Mesodermal cell (in vitro differentiated cells): ENCODE measurements at regions not wholly inside any gene's neighbourhood (a gene's known extent, or its start where the extent isn't known, plus 50 kb on each side); places are given as distances from the start of the nearest gene placed in this dataset.
"Not testable (repeated sequence)": the region's sequence is repeated elsewhere in the genome, so short reads cannot be mapped to it uniquely, and the experiment has no call there.

Experiments used
- H3K27ac ChIP-seq: 2 replicates; pipeline ENCODE4 v1.7.0; 2013; ENCODE audit warnings: mild to moderate bottlenecking, low read depth, low read length, moderate library complexity; ENCODE audit not compliant: severe bottlenecking
- H3K36me3 ChIP-seq: 2 replicates; pipeline ENCODE4 v1.7.1; 2013; ENCODE audit warnings: mild to moderate bottlenecking, low read length, moderate library complexity; ENCODE audit not compliant: control insufficient read depth, insufficient read depth
- H3K4me1 ChIP-seq: one replicate; pipeline ENCODE4 v1.7.1; 2013; ENCODE audit warnings: mild to moderate bottlenecking, low read length; ENCODE audit not compliant: insufficient read depth, control insufficient read depth, poor library complexity, severe bottlenecking
- H3K4me3 ChIP-seq: 2 replicates; pipeline ENCODE4 v1.7.0; 2013; ENCODE audit warnings: low read length, control low read depth, mild to moderate bottlenecking; ENCODE audit not compliant: insufficient read depth, poor library complexity, severe bottlenecking; ENCODE audit errors: extremely low read depth
- H3K9me3 ChIP-seq: 2 replicates; pipeline ENCODE4 v1.7.1; 2013; ENCODE audit warnings: mild to moderate bottlenecking, low read length, moderate library complexity; ENCODE audit not compliant: control insufficient read depth
- WGBS, 2 experiments: methylation state at CpG; one replicate each; pipeline ENCODE4 v1.1.5; 2013; ENCODE audit warnings: missing lambda C conversion rate in 2 of 2; ENCODE audit not compliant: insufficient coverage in 2 of 2; 5-methylcytosine and 5-hydroxymethylcytosine counted together

DNA sequence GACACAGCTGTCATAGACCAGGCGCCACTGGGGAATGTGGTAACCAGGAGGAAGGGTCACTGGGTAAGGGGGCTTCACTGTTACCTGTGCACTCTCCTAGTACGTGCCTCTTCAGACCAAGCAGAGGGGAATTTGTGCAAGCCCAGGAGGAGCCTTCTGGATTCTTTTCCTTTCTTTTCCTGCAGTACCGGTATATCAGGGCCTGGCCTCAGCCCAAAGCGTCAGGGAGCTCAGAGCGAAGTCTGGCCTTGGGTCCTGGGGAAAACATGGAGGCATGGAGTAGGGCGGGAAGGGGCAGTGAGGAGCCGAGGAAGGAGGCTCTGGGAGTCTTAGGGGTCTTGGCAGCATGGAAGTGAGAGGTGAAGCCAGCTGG, 133.6 kb upstream of the GDF10 start:
- 85 to 91% methylated on average over 5 of the region's 7 CpGs for WGBS, 2 experiments
- H3K27ac ChIP-seq: peak overlapping the region; percentile 62

GRCh38 chr10:47166808-47167581, 133.0 kb upstream of the GDF10 start:
- H3K4me1 ChIP-seq, H3K4me3 ChIP-seq, H3K36me3 ChIP-seq, H3K27ac ChIP-seq: not testable (repeated sequence)
- 90 to 92% methylated on average over 14 to 16 of the region's 17 CpGs for WGBS, 2 experiments
- peaks cover 11% of the 10 kb centered on the region for H3K9me3 ChIP-seq

More for the DNA sequence above, 133.6 kb upstream of the GDF10 start:
- Histone ChIP-seq H3K36me3 (no peaks in the 10 kb centered on the region), H3K4me3 (no peak overlapping the region), H3K9me3 (peaks cover 11% of the 10 kb centered on the region), H3K4me1 (no peaks in the 10 kb centered on the region)

DNA sequence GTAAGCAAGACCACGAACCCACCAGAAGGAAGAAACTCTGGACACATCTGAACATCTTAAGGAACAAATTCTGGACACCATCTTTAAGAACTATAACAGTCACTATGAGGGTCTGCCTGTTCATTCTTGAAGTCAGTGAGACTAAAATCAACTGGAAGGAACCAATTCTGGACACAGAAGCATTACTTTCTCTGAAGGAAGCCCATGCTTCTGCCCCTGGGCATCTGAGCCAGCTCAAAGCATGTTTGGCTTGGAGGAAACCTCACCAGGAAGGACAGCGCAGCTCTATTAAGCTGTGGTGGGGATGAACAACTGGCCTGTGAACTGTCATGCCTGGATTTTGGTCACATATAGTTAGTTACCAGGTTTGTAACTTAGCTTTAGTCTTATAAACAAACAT, 132.4 kb upstream of the GDF10 start:
- H3K27ac ChIP-seq: no peak overlapping the region
- no peak overlapping the region for H3K4me3 ChIP-seq
- no peaks in the 10 kb centered on the region for H3K36me3 ChIP-seq
- 100% methylated on average over 1 to 2 of the region's 2 CpGs for WGBS, 2 experiments
- H3K9me3 ChIP-seq: peaks cover 11% of the 10 kb centered on the region
- H3K4me1 ChIP-seq: no peaks in the 10 kb centered on the region

DNA sequence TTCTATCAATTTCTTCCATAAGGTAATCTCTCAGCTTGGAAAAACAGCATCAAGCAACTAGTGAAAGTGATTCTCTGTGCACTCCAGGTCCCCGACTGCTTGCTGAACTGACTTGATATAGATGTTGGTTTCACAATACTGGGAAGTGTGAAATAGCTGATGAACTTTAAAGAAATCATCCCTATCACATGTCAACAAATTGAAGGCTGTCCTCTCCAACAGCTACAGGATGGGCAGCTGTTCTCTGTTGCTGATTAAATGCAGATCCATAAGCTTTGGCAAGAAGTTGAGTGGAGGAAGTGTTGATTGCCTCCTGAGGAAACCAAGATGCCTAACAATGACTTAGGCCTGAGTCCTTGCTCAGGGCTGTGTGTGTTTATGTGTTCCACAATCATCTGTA, 130.4 kb upstream of the GDF10 start:
- Histone ChIP-seq H3K36me3 (no peaks in the 10 kb centered on the region), H3K4me1 (peaks cover 3% of the 10 kb centered on the region), H3K4me3 (no peak overlapping the region), H3K9me3 (peaks cover 11% of the 10 kb centered on the region), H3K27ac (no peak overlapping the region)
- no CpG with 5 or more reads among the region's 1 CpG for WGBS, 2 experiments

DNA sequence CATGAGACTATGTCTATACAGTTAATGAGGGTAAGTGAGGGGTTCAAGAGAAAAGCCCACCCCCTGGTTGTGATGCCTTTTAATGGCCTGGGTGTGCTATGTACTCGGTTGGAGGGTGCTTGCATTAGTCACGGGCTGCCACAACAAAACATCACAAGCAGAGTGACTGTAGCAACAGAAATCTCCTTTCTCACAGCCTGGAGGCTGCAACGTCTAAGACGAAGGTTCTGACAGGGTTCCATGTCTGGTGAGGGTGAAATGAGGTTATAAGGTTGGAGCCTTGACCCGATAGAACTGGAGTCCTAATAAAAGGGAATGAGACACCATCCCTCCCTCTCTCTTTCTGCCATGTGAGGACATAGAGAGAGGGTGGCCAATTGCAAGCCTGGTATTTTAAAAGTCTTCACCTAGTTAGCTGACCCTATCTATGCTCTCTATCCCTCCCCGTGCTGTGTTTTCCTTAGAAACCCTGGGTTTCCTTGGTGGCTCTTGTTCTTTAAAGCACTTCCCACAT, 126.0 kb upstream of the GDF10 start:
- H3K4me1 ChIP-seq: peaks cover 3% of the 10 kb centered on the region
- WGBS, 2 experiments: 81% methylated on average over 1 of the region's 6 CpGs; no CpG with 5 or more reads in 1 of the 2 experiments
- H3K36me3 ChIP-seq: no peaks in the 10 kb centered on the region
- H3K9me3 ChIP-seq: peaks cover 11% of the 10 kb centered on the region
- no peak overlapping the region for H3K27ac ChIP-seq
- no peak overlapping the region for H3K4me3 ChIP-seq

DNA sequence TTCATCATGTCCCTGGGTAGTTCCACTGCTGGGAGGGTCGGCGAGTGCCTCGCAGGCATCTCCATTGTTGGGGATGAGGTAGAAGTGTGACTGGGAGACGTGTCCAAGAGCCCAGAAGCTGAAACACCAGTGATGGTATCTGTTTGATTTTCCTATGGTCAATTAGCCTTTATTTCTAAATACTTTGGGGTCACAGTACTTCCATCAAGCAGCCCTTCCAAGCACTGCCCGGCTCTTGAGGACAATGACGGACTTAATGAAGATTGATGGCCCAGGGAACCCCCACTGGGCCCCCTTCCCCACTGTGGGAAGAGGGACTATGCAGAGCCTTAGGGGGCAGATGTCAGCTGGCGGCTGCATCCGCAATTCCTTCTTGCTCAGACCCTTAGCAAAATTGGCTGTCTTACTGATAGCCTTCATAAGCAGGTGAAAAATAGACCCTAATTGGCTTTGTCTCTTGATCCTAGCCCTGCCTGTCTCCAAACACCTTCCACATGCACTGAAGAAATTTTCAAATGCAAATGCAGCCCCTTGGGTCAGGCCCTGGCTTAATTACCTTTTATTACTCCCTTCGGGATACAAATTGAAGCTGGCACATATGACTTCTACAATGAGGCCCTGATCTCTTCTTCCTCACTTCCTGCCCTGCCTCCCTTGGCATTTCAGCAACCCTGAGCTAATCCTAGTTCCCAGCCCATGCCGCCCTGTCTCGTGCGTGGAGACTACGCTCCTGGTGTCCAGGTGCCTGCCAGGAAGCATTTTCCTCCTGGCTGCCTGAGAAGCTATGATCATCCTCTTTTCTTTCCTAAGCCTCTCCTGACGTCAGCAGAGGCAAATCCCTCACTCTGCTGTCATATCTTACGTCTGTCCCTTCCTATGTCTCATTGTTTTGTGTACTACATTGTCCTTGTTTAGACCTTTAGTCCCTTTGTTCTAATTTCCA, 124.5 kb upstream of the GDF10 start:
- 55 to 61% methylated on average over 10 to 11 of the region's 15 CpGs for WGBS, 2 experiments
- H3K9me3 ChIP-seq: peaks cover 6% of the 10 kb centered on the region
- no peak overlapping the region for H3K27ac ChIP-seq
- peaks cover 3% of the 10 kb centered on the region for H3K4me1 ChIP-seq
- H3K4me3 ChIP-seq: no peak overlapping the region
- H3K36me3 ChIP-seq: no peaks in the 10 kb centered on the region

- H3K9me3 ChIP-seq: peaks cover under 1% of the 10 kb centered on the region
- H3K36me3 ChIP-seq: no peaks in the 10 kb centered on the region
- H3K4me3 ChIP-seq: no peak overlapping the region
- H3K4me1 ChIP-seq: peaks cover 3% of the 10 kb centered on the region
- 86 to 92% methylated on average over 7 to 11 of the region's 12 CpGs for WGBS, 2 experiments
- H3K27ac ChIP-seq: no peak overlapping the region
Measured at GRCh38 chr10:47176206-47176902, 123.6 kb upstream of the GDF10 start.

DNA sequence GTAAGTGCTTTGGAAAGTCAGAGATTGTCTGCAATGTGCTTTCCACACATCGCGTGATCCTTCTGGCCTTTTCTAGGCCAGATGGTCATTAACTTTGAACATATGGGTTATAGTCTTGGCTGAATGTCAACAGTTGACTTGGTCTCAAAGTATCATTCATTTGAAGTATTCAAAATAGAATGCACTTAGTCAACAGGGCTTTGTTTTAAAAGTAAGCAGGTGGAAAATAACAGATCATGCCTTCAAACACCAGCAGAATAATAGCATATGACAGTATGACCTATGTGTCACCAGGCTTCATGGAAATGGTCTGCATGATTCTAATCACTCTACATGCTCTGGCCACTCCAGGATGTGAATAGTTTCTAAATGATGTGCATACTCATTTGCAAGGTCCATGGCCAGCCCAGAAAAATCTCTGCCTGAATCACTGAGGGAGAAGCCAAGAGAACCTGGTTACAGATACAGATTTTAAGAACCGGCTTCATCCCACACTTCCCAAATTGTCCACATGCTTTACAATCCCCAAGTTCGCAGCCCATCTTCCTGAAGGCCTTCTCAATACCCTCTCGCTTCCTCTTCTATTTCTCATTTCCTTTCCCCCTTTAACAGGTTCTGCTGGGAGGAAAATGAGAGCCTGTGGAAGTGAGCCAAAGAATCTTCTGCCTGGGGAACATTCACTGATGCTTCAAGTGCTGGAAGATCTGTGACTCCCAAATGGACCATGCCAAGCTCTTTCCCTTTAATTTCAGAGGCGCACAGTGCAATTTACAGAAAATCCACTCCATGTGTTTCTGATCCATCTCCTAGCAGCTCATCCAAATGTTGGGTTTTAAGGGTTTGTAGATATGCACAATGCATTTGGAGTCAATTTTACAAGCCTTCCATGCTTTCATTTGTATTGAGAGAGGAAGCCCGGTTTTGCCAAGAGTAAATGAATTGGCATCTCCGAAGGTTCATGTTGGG, 122.8 kb upstream of the GDF10 start:
- no peak overlapping the region for H3K4me3 ChIP-seq

DNA sequence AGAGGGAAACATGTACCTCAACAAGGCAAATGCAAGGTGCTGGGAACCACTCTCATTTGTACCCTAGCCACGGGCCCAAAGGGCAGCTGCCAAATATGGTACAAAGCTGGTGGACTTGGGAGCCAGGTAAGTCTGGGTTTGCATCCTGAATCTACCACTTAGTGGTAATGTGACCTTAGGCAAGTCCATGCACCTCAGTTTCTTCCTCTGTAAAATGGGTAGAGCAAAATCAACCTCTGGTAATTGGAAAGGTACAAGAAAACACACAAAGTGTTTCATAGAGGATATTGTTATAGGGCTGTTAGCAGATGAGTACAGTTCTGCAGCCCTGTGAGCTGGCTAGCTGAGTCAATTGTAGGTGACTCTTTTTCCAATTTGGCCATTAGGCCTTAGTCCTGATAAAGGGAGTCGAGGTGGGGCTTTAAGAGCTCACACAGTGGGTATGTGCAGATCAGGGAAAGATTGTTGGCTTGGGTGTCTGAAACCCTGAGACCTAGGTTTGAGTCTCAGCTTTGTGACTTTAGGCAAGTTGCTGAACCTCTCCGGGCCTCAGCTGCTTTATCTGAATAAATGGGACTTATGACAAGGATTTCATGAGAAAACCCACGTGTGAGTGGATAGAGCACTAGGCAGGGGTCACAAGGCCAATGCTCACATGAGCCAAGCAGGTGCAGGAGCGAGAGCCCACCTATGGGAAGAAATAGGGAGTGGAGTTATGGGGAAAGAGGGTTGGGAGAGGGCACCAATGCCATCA, 121.3 kb upstream of the GDF10 start:
- Histone ChIP-seq H3K4me1 (peaks cover 3% of the 10 kb centered on the region), H3K9me3 (no peaks in the 10 kb centered on the region), H3K36me3 (no peaks in the 10 kb centered on the region), H3K4me3 (no peak overlapping the region), H3K27ac (no peak overlapping the region)
- WGBS, 2 experiments: 89 to 93% methylated on average over 4 to 5 of the region's 5 CpGs

More for the DNA sequence above, 122.8 kb upstream of the GDF10 start:
- peaks cover 3% of the 10 kb centered on the region for H3K4me1 ChIP-seq
- H3K36me3 ChIP-seq: no peaks in the 10 kb centered on the region
- no peak overlapping the region for H3K27ac ChIP-seq
- H3K9me3 ChIP-seq: no peaks in the 10 kb centered on the region
- WGBS, 2 experiments: 84 to 94% methylated on average over 6 of the region's 8 CpGs
